H1 (cell line): ENCODE measurements at regions not wholly inside any gene's neighbourhood (a gene's known extent, or its start where the extent isn't known, plus 50 kb on each side); places are given as distances from the start of the nearest gene placed in this dataset.

Experiments
- ASH2L ChIP-seq: fragments of 200-600, 300-600 bp; sonication (generic); IDR thresholded peaks from one replicate; pipeline ENCODE4 v1.7.1; 2017; ENCODE audit warnings: low read length
- CEBPB ChIP-seq: IDR thresholded peaks from 2 replicates; pipeline ENCODE4 v1.6.1; 2012; ENCODE audit warnings: low read depth, low read length
- KDM4A ChIP-seq: IDR thresholded peaks from one replicate; pipeline ENCODE4 v1.7.1; 2012; ENCODE audit warnings: low read depth, mild to moderate bottlenecking, moderate library complexity, low read length, inconsistent platforms; ENCODE audit not compliant: severe bottlenecking
- SUZ12 ChIP-seq: fragments of 200-600 bp; sonication (generic); IDR thresholded peaks from 2 replicates; pipeline ENCODE4 v1.6.1; 2012; ENCODE audit warnings: mild to moderate bottlenecking, inconsistent platforms, low read length, moderate library complexity, mixed read lengths
- TCF12 ChIP-seq: IDR thresholded peaks from 2 replicates; pipeline ENCODE4 v1.6.1; 2011; ENCODE audit warnings: low read depth, mild to moderate bottlenecking, low read length

GRCh38 chr3:83655083-83655482 lies 1303.7 kb upstream of the CADM2 start (continued):
- TF ChIP-seq TCF12 (no peak), SUZ12 (no peak), CEBPB (no peak), ASH2L (no peak), KDM4A (no peak)
